ENCODE measurements at regions not wholly inside any gene's neighbourhood (a gene's known extent, or its start where the extent isn't known, plus 50 kb on each side); places are given as distances from the start of the nearest gene placed in this dataset.

DNA sequence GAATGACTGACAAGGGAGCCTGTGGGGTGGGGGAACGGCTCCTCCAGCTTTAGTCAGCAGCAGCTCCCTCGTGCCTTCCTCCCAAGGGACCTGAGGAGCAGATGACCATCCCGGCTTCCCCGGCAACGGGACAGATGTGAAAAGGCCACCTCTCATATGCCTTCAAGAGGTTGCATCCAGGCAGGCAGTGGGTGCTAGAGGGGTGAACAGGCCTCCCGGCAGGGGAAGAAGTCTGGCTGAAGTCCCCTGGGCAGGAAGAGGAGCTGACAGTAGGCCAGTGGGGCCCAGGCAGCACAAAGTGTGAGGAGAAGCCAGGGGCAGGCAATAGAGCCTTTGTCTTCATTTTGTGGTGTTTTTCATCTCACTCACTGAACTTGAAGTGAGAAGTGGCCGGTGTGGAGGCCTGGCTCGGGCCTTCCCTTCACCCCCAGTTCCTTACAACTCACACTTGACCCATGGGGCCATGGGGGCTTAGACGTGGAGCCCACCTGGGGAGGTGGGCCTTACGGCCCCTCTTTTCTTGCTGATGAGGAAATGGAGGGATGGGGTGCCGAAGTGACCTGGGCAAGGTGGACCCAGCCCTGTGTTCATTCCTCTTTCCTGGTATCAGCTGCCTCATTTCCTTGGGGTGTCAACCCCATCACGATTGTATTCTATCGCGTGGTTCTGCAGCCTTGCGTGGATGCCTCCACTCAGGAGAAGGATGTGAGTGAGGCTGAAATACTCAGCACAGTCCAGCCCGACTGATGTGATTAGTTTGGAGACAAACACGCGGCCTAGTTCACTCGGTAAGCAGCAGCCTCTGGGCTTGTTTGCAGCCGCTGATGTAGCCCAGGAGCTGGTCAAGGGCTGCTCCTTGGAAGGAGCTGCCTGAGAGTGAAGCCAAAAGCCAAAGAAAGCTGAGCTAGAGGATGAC, 115.5 kb upstream of the ALDH1A3 start:
- TF ChIP-seq, protein P1, sequence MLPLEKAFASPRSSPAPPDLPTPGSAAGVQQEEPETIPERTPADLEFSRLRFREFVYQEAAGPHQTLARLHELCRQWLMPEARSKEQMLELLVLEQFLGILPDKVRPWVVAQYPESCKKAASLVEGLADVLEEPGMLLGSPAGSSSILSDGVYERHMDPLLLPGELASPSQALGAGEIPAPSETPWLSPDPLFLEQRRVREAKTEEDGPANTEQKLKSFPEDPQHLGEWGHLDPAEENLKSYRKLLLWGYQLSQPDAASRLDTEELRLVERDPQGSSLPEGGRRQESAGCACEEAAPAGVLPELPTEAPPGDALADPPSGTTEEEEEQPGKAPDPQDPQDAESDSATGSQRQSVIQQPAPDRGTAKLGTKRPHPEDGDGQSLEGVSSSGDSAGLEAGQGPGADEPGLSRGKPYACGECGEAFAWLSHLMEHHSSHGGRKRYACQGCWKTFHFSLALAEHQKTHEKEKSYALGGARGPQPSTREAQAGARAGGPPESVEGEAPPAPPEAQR (tag by site-specific recombination; IDR thresholded peaks at IDR 0.05): no peak
- TF ChIP-seq ZNF132 (tag by site-specific recombination; IDR thresholded peaks at IDR 0.05; ENCODE audit: borderline replicate concordance): no peak
- TF ChIP-seq, protein P2, sequence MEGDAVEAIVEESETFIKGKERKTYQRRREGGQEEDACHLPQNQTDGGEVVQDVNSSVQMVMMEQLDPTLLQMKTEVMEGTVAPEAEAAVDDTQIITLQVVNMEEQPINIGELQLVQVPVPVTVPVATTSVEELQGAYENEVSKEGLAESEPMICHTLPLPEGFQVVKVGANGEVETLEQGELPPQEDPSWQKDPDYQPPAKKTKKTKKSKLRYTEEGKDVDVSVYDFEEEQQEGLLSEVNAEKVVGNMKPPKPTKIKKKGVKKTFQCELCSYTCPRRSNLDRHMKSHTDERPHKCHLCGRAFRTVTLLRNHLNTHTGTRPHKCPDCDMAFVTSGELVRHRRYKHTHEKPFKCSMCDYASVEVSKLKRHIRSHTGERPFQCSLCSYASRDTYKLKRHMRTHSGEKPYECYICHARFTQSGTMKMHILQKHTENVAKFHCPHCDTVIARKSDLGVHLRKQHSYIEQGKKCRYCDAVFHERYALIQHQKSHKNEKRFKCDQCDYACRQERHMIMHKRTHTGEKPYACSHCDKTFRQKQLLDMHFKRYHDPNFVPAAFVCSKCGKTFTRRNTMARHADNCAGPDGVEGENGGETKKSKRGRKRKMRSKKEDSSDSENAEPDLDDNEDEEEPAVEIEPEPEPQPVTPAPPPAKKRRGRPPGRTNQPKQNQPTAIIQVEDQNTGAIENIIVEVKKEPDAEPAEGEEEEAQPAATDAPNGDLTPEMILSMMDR (tag by site-specific recombination; IDR thresholded peaks at IDR 0.05): no peak
- TF ChIP-seq MEIS1 (CRISPR knock-in tag; IDR thresholded peaks at IDR 0.05; ENCODE audit: borderline replicate concordance): no peak
- no peak for TF ChIP-seq ZNF169 (tag by site-specific recombination; IDR thresholded peaks at IDR 0.05)
- no peak for TF ChIP-seq ZBTB21 (tag by site-specific recombination; IDR thresholded peaks at IDR 0.05)
- no peak for TF ChIP-seq ZNF223 (tag by site-specific recombination; IDR thresholded peaks at IDR 0.05)
- no peak for TF ChIP-seq ZNF274 (IDR thresholded peaks at IDR 0.05; ENCODE audit: low read length)
- no peak for TF ChIP-seq ZNF274 (tag by site-specific recombination; IDR thresholded peaks at IDR 0.05; ENCODE audit: borderline replicate concordance)
- TF ChIP-seq, protein P3, sequence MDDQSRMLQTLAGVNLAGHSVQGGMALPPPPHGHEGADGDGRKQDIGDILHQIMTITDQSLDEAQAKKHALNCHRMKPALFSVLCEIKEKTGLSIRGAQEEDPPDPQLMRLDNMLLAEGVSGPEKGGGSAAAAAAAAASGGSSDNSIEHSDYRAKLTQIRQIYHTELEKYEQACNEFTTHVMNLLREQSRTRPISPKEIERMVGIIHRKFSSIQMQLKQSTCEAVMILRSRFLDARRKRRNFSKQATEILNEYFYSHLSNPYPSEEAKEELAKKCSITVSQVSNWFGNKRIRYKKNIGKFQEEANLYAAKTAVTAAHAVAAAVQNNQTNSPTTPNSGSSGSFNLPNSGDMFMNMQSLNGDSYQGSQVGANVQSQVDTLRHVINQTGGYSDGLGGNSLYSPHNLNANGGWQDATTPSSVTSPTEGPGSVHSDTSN (CRISPR knock-in tag; IDR thresholded peaks at IDR 0.05): no peak
- no peak for TF ChIP-seq ZNF610 (tag by site-specific recombination; IDR thresholded peaks at IDR 0.05; ENCODE audit: borderline replicate concordance)
- TF ChIP-seq, protein P4, sequence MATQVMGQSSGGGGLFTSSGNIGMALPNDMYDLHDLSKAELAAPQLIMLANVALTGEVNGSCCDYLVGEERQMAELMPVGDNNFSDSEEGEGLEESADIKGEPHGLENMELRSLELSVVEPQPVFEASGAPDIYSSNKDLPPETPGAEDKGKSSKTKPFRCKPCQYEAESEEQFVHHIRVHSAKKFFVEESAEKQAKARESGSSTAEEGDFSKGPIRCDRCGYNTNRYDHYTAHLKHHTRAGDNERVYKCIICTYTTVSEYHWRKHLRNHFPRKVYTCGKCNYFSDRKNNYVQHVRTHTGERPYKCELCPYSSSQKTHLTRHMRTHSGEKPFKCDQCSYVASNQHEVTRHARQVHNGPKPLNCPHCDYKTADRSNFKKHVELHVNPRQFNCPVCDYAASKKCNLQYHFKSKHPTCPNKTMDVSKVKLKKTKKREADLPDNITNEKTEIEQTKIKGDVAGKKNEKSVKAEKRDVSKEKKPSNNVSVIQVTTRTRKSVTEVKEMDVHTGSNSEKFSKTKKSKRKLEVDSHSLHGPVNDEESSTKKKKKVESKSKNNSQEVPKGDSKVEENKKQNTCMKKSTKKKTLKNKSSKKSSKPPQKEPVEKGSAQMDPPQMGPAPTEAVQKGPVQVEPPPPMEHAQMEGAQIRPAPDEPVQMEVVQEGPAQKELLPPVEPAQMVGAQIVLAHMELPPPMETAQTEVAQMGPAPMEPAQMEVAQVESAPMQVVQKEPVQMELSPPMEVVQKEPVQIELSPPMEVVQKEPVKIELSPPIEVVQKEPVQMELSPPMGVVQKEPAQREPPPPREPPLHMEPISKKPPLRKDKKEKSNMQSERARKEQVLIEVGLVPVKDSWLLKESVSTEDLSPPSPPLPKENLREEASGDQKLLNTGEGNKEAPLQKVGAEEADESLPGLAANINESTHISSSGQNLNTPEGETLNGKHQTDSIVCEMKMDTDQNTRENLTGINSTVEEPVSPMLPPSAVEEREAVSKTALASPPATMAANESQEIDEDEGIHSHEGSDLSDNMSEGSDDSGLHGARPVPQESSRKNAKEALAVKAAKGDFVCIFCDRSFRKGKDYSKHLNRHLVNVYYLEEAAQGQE (tag by site-specific recombination; IDR thresholded peaks at IDR 0.05): no peak
- TF ChIP-seq ZNF335 (tag by site-specific recombination; conservative IDR thresholded peaks at IDR 0.05): no peak

Measured in HEK293 (cell line).